OCI-LY1 (cell line): ENCODE measurements at regions not wholly inside any gene's neighbourhood (a gene's known extent, or its start where the extent isn't known, plus 50 kb on each side); places are given as distances from the start of the nearest gene placed in this dataset.

Source experiments
- H2AFZ ChIP-seq: fragments of 200-600 bp; sonication (generic), shearing (Covaris generic); 2 replicates; pipeline ENCODE4 v1.6.0; 2014; ENCODE audit warnings: antibody characterized with exemption, mild to moderate bottlenecking, low read length
- H3F3A ChIP-seq: fragments of 200-600 bp; sonication (generic), shearing (Covaris generic); 2 replicates; pipeline ENCODE4 v1.6.0; 2014; ENCODE audit warnings: mild to moderate bottlenecking, antibody characterized with exemption, low read length, moderate library complexity; ENCODE audit not compliant: insufficient read depth
- H3K27ac ChIP-seq: fragments of 200-600 bp; sonication (generic); 2 replicates; pipeline ENCODE4 v1.5.1; 2014; ENCODE audit warnings: low read length, mixed run types, mild to moderate bottlenecking, low read depth; ENCODE audit not compliant: poor library complexity, severe bottlenecking
- H3K27me3 ChIP-seq: fragments of 200-600 bp; sonication (generic); 2 replicates; pipeline ENCODE4 v1.6.0; 2014; ENCODE audit warnings: antibody characterized with exemption, mild to moderate bottlenecking, low read length, moderate library complexity; ENCODE audit not compliant: insufficient read depth
- H3K36me3 ChIP-seq: fragments of 200-600 bp; sonication (generic); 2 replicates; pipeline ENCODE4 v1.6.1; 2014; ENCODE audit warnings: mild to moderate bottlenecking, antibody characterized with exemption, low read length, moderate library complexity, mixed read lengths; ENCODE audit not compliant: insufficient read depth
- H3K4me1 ChIP-seq: fragments of 200-600 bp; sonication (generic); 2 replicates; pipeline ENCODE4 v1.5.1; 2014; ENCODE audit warnings: mild to moderate bottlenecking, low read length, moderate library complexity; ENCODE audit not compliant: insufficient read depth, severe bottlenecking
- H3K4me2 ChIP-seq: fragments of 200-600 bp; sonication (generic), shearing (Covaris generic); 2 replicates; pipeline ENCODE4 v1.6.1; 2014; ENCODE audit warnings: low read length
- H3K4me3 ChIP-seq: fragments of 200-600 bp; sonication (generic); 2 replicates; pipeline ENCODE4 v1.5.1; 2014; ENCODE audit warnings: low read length, low read depth, mild to moderate bottlenecking, mixed read lengths; ENCODE audit not compliant: poor library complexity, severe bottlenecking
- H3K79me2 ChIP-seq: fragments of 200-600 bp; shearing (Covaris generic); 2 replicates; pipeline ENCODE4 v1.6.1; 2016; ENCODE audit warnings: mixed run types, low read length, mixed read lengths; ENCODE audit not compliant: insufficient read depth
- H3K9ac ChIP-seq: fragments of 200-600 bp; sonication (generic), shearing (Covaris generic); 2 replicates; pipeline ENCODE4 v1.6.1; 2014; ENCODE audit warnings: mild to moderate bottlenecking, low read length, mixed read lengths
- H3K9me2 ChIP-seq: fragments of 200-600 bp; sonication (generic), shearing (Covaris generic); 2 replicates; pipeline ENCODE4 v1.6.1; 2014; ENCODE audit warnings: low read depth, mild to moderate bottlenecking, low read length, mixed read lengths
- H3K9me3 ChIP-seq: fragments of 200-600 bp; shearing (Covaris generic); 2 replicates; pipeline ENCODE4 v1.6.1; 2014; ENCODE audit warnings: low read length, mixed read lengths
- H4K20me1 ChIP-seq: fragments of 200-600 bp; sonication (generic), shearing (Covaris generic); 2 replicates; pipeline ENCODE4 v1.6.0; 2016; ENCODE audit warnings: mild to moderate bottlenecking, low read length; ENCODE audit not compliant: insufficient read depth
- CTCF ChIP-seq: fragments of 200-600 bp; sonication (generic), shearing (Covaris generic); IDR thresholded peaks from 2 replicates; pipeline ENCODE4 v1.5.1; 2017; ENCODE audit warnings: mild to moderate bottlenecking, antibody characterized with exemption, low read length, moderate library complexity, mixed read lengths
- EZH2 ChIP-seq: fragments of 200-600 bp; sonication (generic), shearing (Covaris generic); IDR thresholded peaks from 2 replicates; pipeline ENCODE4 v1.8.0; 2017; ENCODE audit warnings: borderline replicate concordance, mixed run types, mild to moderate bottlenecking, antibody characterized with exemption, low read length, moderate library complexity, mixed read lengths

- Histone ChIP-seq H3K36me3 (no peaks in the 10 kb centered on the region), H3K27ac (no peak overlapping the region), H3K4me3 (no peak overlapping the region), H3K4me1 (no peaks in the 10 kb centered on the region), H3K4me2 (no peak overlapping the region), H3K79me2 (no peaks in the 10 kb centered on the region), H3F3A (no peaks in the 10 kb centered on the region), H3K9me2 (no peaks in the 10 kb centered on the region), H2AFZ (no peak overlapping the region), H3K9ac (no peak overlapping the region), H3K9me3 (no peaks in the 10 kb centered on the region), H4K20me1 (no peaks in the 10 kb centered on the region), H3K27me3 (peaks cover 5% of the 10 kb centered on the region; the same call in 1 of the 2 replicates)
- TF ChIP-seq CTCF (no peak), EZH2 (no peak)
Measured at GRCh38 chr2:121019071-121019470, 265.9 kb downstream of the TFCP2L1 start.

GRCh38 chr2:121019756-121020155 is 265.2 kb downstream of the TFCP2L1 start:
- no peak for TF ChIP-seq EZH2
- TF ChIP-seq CTCF, result no peak
- Histone ChIP-seq H3K4me2 (no peak overlapping the region), H3K9me3 (no peaks in the 10 kb centered on the region), H3K4me1 (no peaks in the 10 kb centered on the region), H3K36me3 (no peaks in the 10 kb centered on the region), H3F3A (no peaks in the 10 kb centered on the region), H3K9me2 (no peaks in the 10 kb centered on the region), H2AFZ (no peak overlapping the region), H3K9ac (no peak overlapping the region), H3K79me2 (no peaks in the 10 kb centered on the region), H3K27ac (no peak overlapping the region), H4K20me1 (no peaks in the 10 kb centered on the region), H3K4me3 (no peak overlapping the region), H3K27me3 (peaks cover 3% of the 10 kb centered on the region; the same call in 1 of the 2 replicates)

- H3K27me3 ChIP-seq, result no peaks in the 10 kb centered on the region
- H3K4me1 ChIP-seq, result no peaks in the 10 kb centered on the region
- no peaks in the 10 kb centered on the region for H3F3A ChIP-seq
- TF ChIP-seq EZH2 (no peak), CTCF (no peak)
- H3K4me3 ChIP-seq, result no peak overlapping the region
- no peak overlapping the region for H3K27ac ChIP-seq
- H3K4me2 ChIP-seq, result no peak overlapping the region
- H3K79me2 ChIP-seq, result no peaks in the 10 kb centered on the region
- H2AFZ ChIP-seq, result no peak overlapping the region
- H4K20me1 ChIP-seq, result no peaks in the 10 kb centered on the region
- no peak overlapping the region for H3K9ac ChIP-seq
- no peaks in the 10 kb centered on the region for H3K9me3 ChIP-seq
- no peaks in the 10 kb centered on the region for H3K9me2 ChIP-seq
- H3K36me3 ChIP-seq, result no peaks in the 10 kb centered on the region
Measured at GRCh38 chr2:121021685-121022084, 263.3 kb downstream of the TFCP2L1 start.
